ENCODE measurements at regions not wholly inside any gene's neighbourhood (a gene's known extent, or its start where the extent isn't known, plus 50 kb on each side); places are given as distances from the start of the nearest gene placed in this dataset.

DNA sequence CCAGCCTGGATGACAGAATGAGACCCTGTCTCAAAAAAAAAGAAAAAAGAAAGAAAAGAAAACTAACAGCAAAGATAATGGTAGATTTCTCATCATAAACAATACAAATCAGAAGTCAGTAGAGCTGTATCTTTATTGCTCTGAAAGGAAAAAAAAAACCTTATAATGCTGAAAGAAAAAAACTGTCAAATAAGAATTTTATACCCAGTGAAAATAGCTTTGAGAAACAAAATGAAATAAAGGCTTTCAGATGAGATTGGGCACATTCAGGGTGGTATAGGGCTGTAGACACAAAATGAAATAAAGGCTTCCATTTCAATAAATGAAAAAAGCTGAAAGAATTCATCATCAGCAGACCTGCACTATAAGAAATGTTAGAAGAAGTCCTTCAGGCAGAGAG lies 105.0 kb upstream of the FOXN3 start:
- TF ChIP-seq, protein P1, sequence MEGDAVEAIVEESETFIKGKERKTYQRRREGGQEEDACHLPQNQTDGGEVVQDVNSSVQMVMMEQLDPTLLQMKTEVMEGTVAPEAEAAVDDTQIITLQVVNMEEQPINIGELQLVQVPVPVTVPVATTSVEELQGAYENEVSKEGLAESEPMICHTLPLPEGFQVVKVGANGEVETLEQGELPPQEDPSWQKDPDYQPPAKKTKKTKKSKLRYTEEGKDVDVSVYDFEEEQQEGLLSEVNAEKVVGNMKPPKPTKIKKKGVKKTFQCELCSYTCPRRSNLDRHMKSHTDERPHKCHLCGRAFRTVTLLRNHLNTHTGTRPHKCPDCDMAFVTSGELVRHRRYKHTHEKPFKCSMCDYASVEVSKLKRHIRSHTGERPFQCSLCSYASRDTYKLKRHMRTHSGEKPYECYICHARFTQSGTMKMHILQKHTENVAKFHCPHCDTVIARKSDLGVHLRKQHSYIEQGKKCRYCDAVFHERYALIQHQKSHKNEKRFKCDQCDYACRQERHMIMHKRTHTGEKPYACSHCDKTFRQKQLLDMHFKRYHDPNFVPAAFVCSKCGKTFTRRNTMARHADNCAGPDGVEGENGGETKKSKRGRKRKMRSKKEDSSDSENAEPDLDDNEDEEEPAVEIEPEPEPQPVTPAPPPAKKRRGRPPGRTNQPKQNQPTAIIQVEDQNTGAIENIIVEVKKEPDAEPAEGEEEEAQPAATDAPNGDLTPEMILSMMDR (IDR thresholded peaks at IDR 0.05) = no peak
- no peak for TF ChIP-seq EZH2 (IDR thresholded peaks at IDR 0.05; ENCODE audit: borderline replicate concordance, insufficient read depth, low read depth, low read length, poor library complexity, severe bottlenecking)

All from B cell (primary cell).